Activated B cell treated with CpG ODN at 0.5 μM for 24 hours (primary cell): ENCODE measurements at regions not wholly inside any gene's neighbourhood (a gene's known extent, or its start where the extent isn't known, plus 50 kb on each side); places are given as distances from the start of the nearest gene placed in this dataset.

Source experiments
- ATAC-seq: fragments of 200-7000 bp; cut with Tn5 transposase; one replicate; pipeline ENCODE4 v1.10.0; 2021; ENCODE audit warnings: low read depth, mild to moderate bottlenecking, moderate library complexity
- CTCF ChIA-PET: fragments of 350-600 bp; sonication (Branson Sonifier 250); formaldehyde crosslinking; loops from one replicate; lab custom pipeline; 2021; ENCODE audit warnings: antibody characterized with exemption; lab: Charles Lee
- POLR2A ChIA-PET: fragments of 350-600 bp; sonication (Branson Sonifier 250); formaldehyde crosslinking; loops from one replicate; lab custom pipeline; 2021; ENCODE audit warnings: antibody characterized with exemption; lab: Charles Lee
- DNase-seq: peaks from one replicate; pipeline ENCODE4 v3.0.0; 2022
- H3K27ac Mint-ChIP-seq: one replicate; pipeline ENCODE4 v1.8.0; 2020; ENCODE audit warnings: mixed read lengths
- H3K27me3 Mint-ChIP-seq: one replicate; pipeline ENCODE4 v1.8.0; 2021; ENCODE audit warnings: mixed read lengths
- H3K36me3 Mint-ChIP-seq: one replicate; pipeline ENCODE4 v1.8.0; 2021; ENCODE audit warnings: low read depth, mixed read lengths
- H3K4me1 Mint-ChIP-seq: one replicate; pipeline ENCODE4 v1.8.0; 2021; ENCODE audit warnings: mixed read lengths
- H3K4me3 Mint-ChIP-seq: one replicate; pipeline ENCODE4 v1.8.0; 2020; ENCODE audit warnings: mild to moderate bottlenecking, mixed read lengths
- H3K9me3 Mint-ChIP-seq: one replicate; pipeline ENCODE4 v1.8.0; 2020; ENCODE audit warnings: mixed read lengths
- intact Hi-C: fragments of 100-400 bp; cut with micrococcal nuclease; formaldehyde crosslinking; loops from one replicate; pipeline ENCODE4 v1.15.1; 2024
- TF ChIP-seq, protein P1 (sequence below): fragments of 200-600 bp; IDR thresholded peaks from one replicate; pipeline ENCODE4 v1.8.0; 2022; ENCODE audit warnings: antibody characterized with exemption, mild to moderate bottlenecking

DNA sequence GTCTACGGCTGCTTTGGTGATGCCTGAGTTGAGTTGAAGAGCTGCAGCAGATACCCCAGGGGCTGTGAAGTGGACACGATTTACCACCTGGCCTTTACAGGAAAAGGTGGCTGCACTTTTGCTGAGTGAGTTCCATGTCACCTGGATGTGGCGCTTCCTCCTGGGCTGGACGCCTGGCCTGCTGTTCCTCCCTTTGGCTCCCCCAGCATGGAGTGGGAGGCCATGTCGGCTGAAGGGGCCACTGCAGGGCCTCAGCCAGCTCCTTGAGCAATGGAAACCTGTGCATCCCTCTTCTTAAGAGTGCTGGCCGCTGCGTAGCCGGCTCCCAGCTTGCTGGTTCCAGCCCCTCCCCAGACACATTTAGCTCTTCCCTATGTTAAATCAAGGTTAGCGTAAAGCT is 221.0 kb downstream of the GLRX3 start:
- H3K27me3 Mint-ChIP-seq: no peaks in the 10 kb centered on the region
- ATAC-seq: no peak
- H3K27ac Mint-ChIP-seq: no peak overlapping the region
- H3K9me3 Mint-ChIP-seq: peaks cover 2% of the 10 kb centered on the region
- POLR2A ChIA-PET: no interaction called here
- no peak overlapping the region for H3K4me3 Mint-ChIP-seq
- CTCF ChIA-PET: no interaction called here
- DNase-seq: no peak
- intact Hi-C loops: no loop called here
- H3K36me3 Mint-ChIP-seq: no peaks in the 10 kb centered on the region
- TF ChIP-seq, protein P1, sequence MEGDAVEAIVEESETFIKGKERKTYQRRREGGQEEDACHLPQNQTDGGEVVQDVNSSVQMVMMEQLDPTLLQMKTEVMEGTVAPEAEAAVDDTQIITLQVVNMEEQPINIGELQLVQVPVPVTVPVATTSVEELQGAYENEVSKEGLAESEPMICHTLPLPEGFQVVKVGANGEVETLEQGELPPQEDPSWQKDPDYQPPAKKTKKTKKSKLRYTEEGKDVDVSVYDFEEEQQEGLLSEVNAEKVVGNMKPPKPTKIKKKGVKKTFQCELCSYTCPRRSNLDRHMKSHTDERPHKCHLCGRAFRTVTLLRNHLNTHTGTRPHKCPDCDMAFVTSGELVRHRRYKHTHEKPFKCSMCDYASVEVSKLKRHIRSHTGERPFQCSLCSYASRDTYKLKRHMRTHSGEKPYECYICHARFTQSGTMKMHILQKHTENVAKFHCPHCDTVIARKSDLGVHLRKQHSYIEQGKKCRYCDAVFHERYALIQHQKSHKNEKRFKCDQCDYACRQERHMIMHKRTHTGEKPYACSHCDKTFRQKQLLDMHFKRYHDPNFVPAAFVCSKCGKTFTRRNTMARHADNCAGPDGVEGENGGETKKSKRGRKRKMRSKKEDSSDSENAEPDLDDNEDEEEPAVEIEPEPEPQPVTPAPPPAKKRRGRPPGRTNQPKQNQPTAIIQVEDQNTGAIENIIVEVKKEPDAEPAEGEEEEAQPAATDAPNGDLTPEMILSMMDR: no peak
- H3K4me1 Mint-ChIP-seq: no peaks in the 10 kb centered on the region

DNA sequence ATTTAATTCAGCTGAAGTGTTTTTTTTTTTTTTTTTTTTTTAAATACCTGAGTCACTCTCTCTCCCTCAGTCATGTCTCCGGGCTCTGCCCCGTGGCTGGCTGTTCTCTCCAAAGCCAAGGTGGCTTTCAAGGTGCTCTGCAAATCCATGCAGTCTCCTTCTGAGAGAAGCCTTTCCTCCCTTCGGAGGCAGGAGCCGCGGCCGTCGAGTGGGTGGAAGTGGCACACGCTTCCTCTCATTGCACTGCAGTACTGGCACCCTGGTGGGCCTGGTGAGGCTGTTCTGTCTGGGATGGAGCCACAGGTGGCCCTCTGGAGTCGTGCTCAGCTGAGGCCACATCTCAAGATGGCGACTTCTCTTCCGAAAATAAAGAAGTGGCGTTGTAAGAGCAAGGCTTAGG is 221.8 kb downstream of the GLRX3 start:
- ATAC-seq: no peak
- no peak overlapping the region for H3K4me3 Mint-ChIP-seq
- H3K27ac Mint-ChIP-seq: no peak overlapping the region
- no peaks in the 10 kb centered on the region for H3K27me3 Mint-ChIP-seq
- TF ChIP-seq, protein P1: no peak
- ChIA-PET POLR2A (no interaction called here), CTCF (no interaction called here)
- H3K9me3 Mint-ChIP-seq: peaks cover 2% of the 10 kb centered on the region
- no peak for DNase-seq
- no peaks in the 10 kb centered on the region for H3K36me3 Mint-ChIP-seq
- intact Hi-C loops: no loop called here
- no peaks in the 10 kb centered on the region for H3K4me1 Mint-ChIP-seq

DNA sequence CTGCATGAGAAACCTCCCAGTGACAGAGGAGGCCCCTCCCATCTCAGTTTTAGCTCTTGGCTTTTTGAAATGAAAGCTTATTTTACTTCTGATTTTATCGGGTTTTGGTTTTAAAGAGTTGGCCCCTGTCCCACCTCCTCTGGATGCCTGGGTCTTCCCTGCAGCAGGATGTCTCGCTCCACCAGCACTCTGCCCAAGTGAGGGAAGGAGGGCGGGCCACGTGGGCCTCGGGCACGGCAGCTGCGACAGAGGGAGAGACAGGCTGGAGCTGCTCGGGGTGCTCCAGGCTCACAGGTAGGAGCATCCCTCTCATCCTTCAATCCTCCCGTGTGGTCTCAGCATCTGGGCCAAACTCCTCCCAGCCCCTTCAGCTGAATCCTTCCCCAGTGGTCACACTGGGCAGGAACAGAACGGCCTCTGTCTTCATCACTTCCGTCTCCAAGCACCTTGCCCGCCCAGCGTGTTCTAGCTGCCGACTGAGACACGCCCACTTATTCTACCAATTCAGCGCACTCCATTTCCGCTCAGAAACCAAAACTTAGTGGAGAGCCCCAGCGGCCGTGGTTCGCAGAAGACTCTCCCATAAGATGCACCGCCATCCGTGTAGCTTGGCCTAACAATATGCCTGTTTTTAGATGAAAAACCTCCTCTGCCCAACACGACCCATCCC is 222.9 kb downstream of the GLRX3 start:
- ChIA-PET CTCF (no interaction called here), POLR2A (no interaction called here)
- intact Hi-C loops: no loop called here
- ATAC-seq (no peak), DNase-seq (no peak)
- H3K27me3 Mint-ChIP-seq: no peaks in the 10 kb centered on the region
- H3K4me1 Mint-ChIP-seq: no peaks in the 10 kb centered on the region
- no peaks in the 10 kb centered on the region for H3K9me3 Mint-ChIP-seq
- H3K4me3 Mint-ChIP-seq: no peak overlapping the region
- TF ChIP-seq, protein P1: no peak
- H3K27ac Mint-ChIP-seq: no peak overlapping the region
- no peaks in the 10 kb centered on the region for H3K36me3 Mint-ChIP-seq

DNA sequence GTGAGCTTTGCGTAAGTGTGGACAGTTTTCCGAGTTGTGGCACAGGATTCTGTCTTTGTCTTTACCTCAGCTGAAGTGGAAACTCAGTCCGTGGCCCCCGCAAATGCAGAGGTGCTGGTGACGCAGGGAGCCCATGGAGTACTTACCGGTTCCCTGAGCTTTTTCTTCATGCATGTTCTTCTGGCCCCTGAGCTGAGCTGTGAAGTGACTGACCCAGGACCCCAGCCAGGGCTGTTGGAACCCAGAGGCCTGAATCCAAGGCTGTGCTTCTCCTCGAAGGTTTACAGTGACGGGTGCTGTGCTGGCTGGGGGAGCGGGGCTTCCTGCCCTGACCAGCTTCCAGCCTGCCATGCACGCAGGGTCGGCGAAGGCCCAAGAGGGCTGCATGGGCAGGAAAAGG is 223.5 kb downstream of the GLRX3 start:
- no peaks in the 10 kb centered on the region for H3K36me3 Mint-ChIP-seq

DNA sequence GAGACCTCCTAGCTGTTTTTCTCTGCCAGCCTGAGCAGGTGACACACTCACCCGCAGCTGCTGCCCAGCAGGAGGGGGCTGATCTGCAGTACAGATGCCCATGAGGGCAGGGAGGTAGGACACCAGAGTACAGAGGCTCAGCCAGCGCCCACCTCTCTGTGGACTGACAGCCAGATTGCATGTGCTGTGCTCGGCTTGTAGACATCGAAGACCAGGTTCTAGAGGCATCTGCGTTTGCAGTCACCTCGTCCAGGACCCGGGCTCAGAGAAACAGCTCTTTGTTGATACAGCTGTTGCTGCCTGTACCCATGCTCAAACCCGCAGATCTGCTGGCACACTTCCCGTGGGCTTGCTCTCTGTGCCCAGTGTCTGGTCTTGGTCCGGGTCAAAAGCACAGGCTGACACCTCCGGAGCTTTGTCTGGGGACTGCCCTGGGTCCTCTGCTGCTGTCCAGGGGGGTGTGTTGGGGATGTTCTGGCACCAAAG is 224.7 kb downstream of the GLRX3 start:
- intact Hi-C loops: no loop called here
- H3K9me3 Mint-ChIP-seq: no peaks in the 10 kb centered on the region
- POLR2A ChIA-PET: no interaction called here

More for the DNA sequence above, 223.5 kb downstream of the GLRX3 start:
- CTCF ChIA-PET: no interaction called here
- Mint-ChIP-seq H3K27me3 (no peaks in the 10 kb centered on the region), H3K9me3 (no peaks in the 10 kb centered on the region), H3K4me1 (no peaks in the 10 kb centered on the region), H3K4me3 (no peak overlapping the region), H3K27ac (no peak overlapping the region)
- DNase-seq (no peak), ATAC-seq (no peak)
- POLR2A ChIA-PET: no interaction called here
- intact Hi-C loops: no loop called here
- TF ChIP-seq, protein P1: no peak

More for the DNA sequence above, 224.7 kb downstream of the GLRX3 start:
- Mint-ChIP-seq H3K27ac (no peak overlapping the region), H3K27me3 (no peaks in the 10 kb centered on the region), H3K4me3 (no peak overlapping the region), H3K4me1 (no peaks in the 10 kb centered on the region), H3K36me3 (no peaks in the 10 kb centered on the region)
- CTCF ChIA-PET: no interaction called here
- TF ChIP-seq, protein P1: no peak
- DNase-seq (no peak), ATAC-seq (no peak)
